GM19468 (cell line): ENCODE measurements at regions not wholly inside any gene's neighbourhood (a gene's known extent, or its start where the extent isn't known, plus 50 kb on each side); places are given as distances from the start of the nearest gene placed in this dataset.
"Not testable (repeated sequence)": the region's sequence is repeated elsewhere in the genome, so short reads cannot be mapped to it uniquely, and the experiment has no call there.

Source experiments
- ATAC-seq: cut with Tn5 transposase; IDR thresholded peaks from one replicate; pipeline ENCODE4 v1.9.1; 2021; ENCODE audit warnings: mild to moderate bottlenecking, moderate library complexity, moderate number of reproducible peaks; ENCODE audit not compliant: unreplicated experiment; ENCODE audit errors: extremely low read depth

- not testable (repeated sequence) for ATAC-seq
Observed at GRCh38 chr15:47098526-47098925, 618.8 kb upstream of the SEMA6D start.

DNA sequence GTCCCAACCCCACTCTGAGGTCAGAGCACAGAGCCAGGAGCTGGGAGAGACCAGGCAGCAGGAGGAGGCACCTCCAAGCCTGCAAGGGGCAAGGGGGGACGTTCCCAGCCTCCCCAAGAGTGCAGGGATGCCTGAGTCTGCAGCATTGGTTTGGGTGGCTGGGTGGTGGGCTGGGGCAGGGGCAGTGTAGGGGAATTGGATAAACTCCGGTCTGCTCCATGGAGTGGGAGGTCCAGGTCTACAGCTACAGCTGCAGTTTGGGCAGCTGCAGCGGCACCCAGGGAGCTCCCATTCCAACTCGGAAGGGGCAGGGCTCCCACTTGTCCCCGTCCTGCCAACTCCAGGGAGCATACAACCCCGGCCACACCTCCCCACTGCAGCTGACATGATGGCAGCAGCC lies 617.5 kb upstream of the SEMA6D start:
- ATAC-seq = not testable (repeated sequence)

GRCh38 chr15:47108800-47109199 lies 608.5 kb upstream of the SEMA6D start:
- not testable (repeated sequence) for ATAC-seq

DNA sequence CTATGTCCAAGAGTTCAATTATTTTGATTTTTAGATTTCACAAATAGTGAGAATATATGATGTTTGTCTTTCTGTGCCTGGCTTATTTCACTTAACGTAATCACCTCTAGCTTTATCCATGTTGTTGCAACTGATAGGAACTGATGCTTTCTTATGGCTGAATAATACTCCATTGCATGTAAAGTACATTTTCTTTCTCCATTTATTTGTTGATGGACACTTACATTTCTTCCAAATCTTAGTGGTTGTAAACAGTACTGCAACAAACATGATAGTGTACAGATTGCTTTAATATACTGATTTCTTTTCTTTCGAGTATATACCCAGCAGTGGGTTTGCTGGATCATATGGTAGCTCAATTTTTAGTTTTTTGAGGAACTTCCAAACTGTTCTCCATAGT lies 600.6 kb upstream of the SEMA6D start:
- no peak for ATAC-seq

DNA sequence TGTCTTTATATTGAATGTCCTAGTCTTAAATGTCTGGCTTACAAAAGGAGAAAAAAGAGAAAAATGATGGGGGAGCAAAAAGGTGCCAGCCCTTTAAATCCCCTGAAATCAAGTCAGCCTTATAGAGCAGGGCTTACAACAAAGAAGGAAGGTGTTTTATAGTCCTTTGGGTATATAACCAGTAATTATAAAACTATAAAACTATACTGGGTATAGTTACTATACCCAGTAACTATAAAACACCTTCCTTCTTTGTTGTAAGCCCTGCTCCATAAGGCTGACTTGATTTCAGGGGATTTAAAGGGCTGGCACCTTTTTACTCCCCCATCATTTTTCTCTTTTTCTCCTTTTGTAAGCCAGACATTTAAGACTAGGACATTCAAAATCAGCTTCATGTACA lies 598.0 kb upstream of the SEMA6D start:
- no peak for ATAC-seq

- no peak for ATAC-seq
Observed at GRCh38 chr15:47124430-47125102, 592.7 kb upstream of the SEMA6D start.

- ATAC-seq = no peak
Observed at GRCh38 chr15:47129033-47129432, 588.3 kb upstream of the SEMA6D start.

- ATAC-seq = not testable (repeated sequence)
Observed at GRCh38 chr15:47131450-47131849, 585.9 kb upstream of the SEMA6D start.

DNA sequence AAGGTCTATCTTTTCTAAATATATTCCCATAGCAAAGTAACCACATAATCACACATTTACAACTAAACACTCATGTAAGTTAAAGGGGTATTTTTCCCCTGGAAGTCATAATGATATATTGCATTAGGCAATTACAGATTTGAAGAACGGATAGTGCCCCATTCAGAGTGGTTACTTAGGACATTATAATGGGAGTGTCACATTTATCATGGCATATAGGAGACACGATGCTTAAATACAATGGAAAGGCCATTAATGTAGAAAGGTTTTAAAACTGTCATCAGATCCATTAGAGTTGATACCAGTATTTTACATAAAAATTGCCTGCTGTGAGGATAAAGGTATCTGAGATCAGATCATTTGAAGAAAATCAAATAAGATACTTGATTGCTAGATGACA lies 582.0 kb upstream of the SEMA6D start:
- ATAC-seq = no peak

GRCh38 chr15:47136236-47136635 lies 581.1 kb upstream of the SEMA6D start:
- ATAC-seq = no peak

DNA sequence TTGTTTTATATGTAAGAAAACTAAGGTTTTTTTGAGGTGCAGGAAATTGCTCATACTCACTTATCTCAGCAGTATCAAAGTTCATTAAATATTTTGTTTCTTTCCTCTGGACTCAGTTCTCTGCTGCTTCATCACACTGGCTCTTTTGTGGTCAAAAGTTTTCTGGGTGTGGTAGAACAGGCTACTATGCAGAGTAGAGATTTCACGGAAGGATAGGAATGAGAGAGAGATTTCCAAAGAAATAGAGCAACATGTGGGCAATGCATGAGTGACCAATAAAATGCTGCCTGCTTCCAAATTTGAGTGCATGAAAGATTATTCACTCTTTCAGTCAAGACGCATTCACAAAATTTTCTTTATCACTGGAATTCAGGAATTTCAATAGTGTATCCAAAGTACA lies 577.3 kb upstream of the SEMA6D start:
- ATAC-seq = no peak

DNA sequence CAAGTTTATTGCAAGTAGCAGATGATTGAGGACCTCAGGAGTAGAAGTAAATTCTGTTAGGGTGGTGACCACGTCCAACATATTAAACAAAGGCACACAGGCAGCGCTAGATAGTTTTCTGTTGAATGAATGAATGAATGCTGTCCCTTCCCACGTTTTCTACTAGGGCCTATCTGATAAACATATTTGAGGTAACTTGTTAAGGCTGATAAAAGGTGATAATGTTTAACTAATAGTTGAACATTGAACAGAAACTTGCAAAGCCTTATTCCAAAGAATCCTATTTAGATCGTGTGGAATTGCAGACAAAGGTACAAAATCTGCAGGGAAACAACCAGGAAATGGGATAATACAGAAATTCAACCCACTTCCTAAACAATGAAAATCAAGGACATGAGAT lies 559.5 kb upstream of the SEMA6D start:
- ATAC-seq = no peak

DNA sequence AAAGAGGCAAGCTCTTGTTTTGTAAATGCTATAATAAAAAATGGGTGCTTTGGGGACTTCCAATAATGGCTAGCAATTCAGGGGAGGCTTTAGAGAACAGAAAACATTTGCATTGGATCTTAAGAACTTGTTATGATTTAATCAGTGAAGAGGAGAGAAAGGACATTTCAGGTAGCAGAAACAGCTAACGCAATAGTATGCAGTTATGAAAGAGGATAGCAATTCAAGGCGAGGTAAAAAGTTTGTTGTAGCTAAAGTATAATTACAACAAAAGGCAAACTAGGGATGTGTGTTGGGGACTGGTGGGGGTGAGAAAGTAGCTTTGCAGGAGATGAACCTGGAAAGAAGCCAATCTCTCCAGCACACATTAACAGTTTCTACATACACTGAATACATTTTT lies 558.7 kb upstream of the SEMA6D start:
- no peak for ATAC-seq

- no peak for ATAC-seq
Observed at GRCh38 chr15:47177177-47177576, 540.1 kb upstream of the SEMA6D start.

DNA sequence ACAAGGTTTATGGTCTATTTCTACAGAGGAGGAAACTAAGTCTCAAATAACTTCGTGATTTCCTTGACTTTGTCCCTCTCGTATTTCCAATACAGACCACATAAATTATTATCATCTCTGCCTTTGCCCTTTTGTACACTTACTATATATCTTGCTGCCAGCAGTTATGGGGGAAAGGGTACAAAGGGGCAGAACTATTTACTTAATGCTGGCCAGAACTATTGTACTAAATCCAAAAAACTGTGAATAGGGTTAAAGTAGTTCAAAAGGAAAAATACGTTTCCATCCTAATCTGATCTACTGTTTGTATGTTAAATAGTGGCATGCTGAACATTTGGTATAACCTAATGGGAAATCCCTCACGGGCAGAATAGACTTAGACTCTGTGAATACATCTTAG lies 537.3 kb upstream of the SEMA6D start:
- ATAC-seq = no peak

- no peak for ATAC-seq
Observed at GRCh38 chr15:47182818-47183217, 534.5 kb upstream of the SEMA6D start.

DNA sequence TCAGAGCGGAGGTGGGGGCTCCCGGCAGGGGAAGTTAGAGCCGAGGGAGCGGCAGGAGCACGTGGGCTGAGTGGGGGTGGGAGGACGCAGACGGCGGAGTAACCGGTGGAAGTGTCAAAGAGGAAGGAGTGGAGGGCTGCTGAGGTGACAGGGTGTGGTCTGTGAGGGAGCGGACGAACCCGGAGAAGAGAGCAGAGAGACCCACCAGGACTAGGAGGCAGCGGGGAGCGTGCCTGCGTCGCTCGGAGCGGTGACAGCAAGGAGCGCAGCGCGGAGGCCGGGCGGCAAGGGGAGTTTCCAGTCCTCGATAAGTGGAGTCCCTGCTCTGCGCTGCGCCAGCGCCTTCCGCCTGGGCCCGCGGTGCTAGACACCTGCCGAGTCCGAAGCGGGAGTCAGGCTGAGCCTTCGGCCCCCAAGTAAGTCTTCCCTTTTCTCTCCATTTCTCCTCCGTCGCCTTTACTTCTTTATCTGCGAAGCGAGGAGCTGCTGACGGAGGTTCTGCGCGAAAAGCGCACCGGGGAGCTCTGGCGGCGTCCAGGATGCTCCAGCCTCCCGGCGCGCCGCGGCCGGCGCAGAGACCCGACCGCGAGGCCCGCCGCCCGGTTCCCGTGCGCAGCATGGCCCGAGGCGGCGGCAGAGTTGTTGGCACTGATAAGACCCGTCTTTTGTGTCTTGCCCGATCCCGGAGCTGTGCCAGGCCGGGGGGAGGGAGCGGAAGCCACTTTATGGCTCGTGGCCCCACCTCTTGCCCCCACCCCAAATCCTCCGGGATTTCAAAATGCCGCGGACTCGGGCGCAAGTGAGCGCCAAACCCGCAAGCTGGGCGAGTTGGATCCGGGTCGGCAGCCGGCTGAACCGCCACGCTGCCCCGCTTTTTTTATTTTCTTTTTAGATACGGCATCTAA lies 533.0 kb upstream of the SEMA6D start:
- no peak for ATAC-seq

- ATAC-seq = no peak
Observed at GRCh38 chr15:47184908-47185801, 532.1 kb upstream of the SEMA6D start.

- no peak for ATAC-seq
Observed at GRCh38 chr15:47186075-47186474, 531.2 kb upstream of the SEMA6D start.

GRCh38 chr15:47188758-47189507 lies 528.4 kb upstream of the SEMA6D start:
- no peak for ATAC-seq
